NCI-H2029 (cell line): ENCODE measurements at regions not wholly inside any gene's neighbourhood (a gene's known extent, or its start where the extent isn't known, plus 50 kb on each side); places are given as distances from the start of the nearest gene placed in this dataset.

ENCODE experiments used
- DNase-seq: peaks from one replicate; lab custom pipeline; 2025; lab: John Stamatoyannopoulos, UW

DNA sequence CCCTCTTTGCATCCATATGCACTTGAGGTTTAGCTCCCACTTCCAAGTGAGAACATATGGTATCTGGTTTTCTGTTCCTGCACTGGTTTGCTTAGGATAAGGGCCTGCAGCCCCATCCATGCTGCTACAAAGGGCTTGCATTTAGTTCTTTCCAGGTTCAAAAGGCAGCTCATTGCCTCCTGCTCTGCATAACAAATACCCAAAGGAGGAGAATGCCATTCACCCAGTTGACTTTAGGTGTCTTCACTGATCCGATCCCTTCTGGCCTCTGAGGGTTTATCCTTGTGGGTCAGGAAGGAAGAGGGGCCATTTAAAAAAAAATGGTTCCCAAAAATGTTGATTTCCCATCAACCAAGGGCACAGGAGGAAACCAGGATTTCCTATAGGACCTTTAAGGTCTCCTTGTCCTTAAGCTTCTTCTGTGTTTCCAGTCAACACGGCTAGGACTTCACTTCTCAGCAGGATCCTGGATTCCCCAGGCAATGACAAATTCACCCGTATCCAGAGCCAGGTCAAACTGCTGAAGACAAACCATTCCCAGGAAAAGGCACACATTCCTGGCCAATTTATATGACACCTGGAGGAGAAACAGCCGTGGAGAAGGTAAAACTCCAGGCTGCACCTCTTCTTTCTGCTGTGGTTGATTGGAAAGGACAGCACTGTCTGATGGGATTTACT is 447.7 kb upstream of the CDH4 start:
- no peak for DNase-seq

DNA sequence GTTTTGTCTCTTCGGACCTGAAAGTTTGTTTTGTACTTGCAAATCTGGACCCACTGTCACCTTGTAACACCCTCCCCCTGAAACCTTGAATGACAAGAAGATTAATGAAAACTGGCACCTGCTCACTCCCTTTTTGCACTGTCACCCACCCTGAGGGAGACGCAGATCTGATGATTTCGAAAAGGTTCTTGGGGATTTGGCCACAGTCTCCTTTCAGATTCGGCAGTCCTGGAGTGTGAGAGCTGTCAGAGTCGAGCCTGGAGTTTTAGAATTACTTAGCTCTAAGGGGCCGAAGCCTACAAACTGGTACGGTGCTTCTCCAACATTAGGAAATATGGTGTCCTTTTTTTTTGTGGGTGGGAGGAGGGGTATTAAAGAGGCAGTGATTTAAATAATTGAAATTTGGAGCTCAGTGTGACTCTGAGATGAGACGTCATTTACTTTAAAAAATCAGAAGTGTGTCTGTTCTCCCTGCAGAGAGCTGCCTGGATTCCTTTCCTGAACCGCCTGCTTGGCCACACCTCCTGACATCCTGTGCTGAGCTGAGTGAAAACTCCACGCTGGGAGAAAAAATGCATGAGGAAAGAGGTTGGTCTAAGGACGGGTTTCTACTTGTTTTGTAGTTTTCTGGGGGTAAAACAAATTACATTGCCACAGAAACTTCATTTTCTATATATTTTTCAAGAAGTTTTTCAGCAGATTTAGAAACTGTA is 447.0 kb upstream of the CDH4 start:
- no peak for DNase-seq

DNA sequence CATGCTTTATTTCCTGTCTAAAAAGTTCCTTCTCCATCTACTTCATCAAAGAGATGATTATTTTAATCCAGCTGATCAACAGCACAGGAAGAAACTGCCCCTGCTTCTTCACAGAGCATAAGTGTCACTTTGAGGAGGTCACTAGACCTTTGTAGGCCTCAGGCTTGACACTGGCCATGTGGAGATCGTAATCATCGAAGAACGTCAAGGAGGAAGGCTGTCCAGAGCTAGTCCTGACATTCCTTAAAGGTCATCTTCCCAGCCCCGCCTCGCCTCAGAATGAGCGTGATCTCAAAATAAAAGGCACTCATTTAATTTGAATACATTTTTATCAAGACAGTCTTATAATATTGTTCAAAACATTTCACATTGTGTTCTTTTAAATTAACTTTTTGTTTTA is 445.7 kb upstream of the CDH4 start:
- no peak for DNase-seq

DNA sequence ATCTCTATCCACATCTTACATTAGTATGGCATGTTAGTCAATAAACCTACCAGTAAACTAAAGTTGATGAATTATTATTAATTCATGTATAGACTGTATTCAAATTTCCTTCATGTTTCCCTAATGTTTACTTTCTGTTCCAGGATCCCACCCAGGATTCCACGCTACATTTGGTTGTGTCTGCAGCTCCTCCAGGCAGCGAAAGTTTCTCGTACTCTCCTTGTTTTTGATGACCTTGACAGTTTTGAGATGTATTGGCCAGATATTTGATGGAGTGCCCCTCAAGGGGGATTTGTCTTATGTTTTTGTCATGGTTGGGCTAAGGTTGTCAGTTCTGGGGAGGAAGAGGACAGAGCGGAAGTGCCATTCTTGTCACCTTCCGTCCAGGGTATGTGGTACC is 445.2 kb upstream of the CDH4 start:
- DNase-seq: no peak

DNA sequence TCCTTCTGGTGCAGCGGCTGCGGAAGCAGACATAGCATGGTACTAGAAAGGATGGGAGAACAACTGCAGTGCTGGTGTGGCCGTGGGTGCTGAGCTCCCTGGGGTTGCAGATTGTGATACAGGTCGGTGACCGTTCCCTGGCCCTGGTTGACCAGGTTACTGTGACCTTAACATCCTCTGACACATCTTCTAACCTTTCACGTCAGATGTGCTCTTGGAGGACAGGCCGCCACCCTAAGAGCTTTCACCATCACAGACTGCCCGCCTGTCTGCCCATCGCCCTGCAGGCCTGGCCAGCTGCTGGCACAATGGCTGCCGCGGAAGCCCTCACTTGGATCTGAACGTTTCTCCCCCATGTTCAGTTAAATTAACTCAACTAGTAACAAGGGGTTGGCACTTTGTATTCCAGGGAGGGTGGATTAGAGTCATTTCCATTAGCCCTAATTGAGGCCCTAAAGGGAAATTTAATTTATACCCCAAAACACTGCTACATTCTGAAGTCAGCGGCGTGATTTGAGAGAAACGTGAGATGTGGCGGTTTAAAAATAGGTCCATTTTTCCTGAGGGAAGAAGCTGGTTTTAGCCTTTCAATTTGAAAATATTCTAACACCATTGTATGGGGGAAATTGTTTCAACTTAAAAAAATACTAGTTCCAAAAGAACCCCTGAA is 443.9 kb upstream of the CDH4 start:
- DNase-seq: no peak

DNA sequence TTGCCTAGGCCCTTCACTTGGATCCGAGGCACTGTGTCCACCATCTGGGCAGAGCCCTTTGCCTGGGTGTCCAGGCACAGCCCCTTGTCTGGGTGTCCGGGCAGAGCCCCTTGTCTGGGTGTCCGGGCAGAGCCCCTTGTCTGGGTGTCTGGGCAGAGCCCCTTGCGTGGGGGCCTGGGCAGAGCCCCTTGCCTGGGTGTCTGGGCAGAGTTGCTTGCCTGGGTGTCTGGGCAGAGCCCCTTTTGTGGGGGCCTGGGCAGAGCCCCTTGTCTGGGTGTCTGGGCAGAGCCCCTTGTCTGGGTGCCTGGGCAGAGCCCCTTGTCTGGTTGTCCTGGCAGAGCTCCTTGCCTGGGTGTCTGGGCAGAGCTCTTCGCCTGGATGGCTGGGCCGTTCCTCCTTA is 443.4 kb upstream of the CDH4 start:
- DNase-seq: no peak

DNA sequence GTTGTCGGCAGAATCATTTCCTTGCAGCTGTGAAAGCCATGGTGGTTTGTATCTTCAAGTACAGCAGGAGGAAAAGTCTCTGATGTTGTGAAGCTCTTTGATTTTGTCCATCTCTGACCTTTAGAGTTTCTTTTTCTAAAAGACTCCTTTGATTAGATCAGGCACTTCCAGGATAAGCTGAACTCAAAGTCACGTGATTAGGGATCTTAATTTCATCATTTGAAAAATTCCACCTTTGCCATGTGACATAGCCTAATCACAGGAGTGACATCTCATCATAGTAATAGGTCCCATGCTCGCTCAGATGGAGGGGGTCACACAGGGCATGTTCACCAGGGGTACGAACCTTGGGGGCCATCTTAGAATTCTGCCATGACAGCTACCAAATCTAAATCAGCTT is 441.5 kb upstream of the CDH4 start:
- DNase-seq: no peak

DNA sequence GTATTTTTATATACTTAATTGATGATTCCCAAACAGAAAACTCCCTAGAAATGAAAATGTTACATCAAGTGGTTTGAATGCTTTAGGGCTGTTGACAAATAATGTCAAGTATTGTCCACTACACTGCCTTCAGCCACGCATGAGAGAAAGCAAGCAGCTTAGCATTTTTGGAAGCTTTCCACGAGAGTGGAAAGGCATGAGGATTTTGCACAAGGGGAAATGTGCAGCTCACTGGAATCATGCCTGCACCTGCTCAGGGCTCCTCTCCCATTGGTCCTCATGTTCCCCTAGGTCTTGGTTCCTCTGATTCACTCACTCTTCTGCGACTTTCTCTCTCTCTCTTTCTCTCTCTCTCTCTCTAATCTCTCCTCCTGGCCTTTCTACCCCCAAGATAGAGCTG is 439.5 kb upstream of the CDH4 start:
- no peak for DNase-seq

DNA sequence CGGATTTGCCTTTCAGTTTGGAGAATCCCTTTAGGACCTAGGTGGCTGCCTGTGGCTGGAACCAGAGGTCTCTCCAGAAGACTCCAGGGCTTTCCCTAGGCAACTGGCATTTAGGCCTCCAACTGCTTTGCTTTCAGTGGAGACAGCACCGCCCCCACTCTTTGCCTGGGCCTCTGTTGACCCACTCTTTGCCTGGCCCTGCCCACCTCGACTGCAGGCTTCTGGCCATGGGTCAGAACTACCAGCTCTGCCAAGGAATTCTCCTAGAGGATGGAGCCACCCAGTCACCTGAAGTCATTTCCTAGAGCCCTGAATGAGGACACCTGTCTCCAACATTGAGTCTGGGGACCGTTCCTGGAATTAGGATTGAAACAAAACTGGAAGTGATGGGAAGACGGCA is 439.0 kb upstream of the CDH4 start:
- DNase-seq: no peak

DNA sequence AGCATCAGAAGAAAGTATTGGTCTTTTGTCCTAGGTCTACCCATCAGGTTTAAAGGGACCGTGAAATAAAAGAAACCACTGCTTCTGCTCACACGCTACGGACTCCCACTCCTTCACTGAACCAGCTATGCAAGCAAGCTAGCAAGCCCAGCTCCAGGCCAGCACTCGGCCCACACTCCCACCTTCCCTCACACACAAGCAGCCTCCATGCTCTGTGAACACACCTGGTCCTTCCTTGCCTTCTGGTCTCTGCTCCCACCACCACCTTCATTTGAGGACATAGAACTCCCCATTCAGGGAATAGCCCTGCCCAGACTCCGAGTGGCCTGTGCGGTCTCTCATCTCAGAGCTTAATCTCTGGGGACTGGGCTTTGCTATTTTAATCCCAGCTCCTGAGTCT is 436.4 kb upstream of the CDH4 start:
- DNase-seq: no peak

DNA sequence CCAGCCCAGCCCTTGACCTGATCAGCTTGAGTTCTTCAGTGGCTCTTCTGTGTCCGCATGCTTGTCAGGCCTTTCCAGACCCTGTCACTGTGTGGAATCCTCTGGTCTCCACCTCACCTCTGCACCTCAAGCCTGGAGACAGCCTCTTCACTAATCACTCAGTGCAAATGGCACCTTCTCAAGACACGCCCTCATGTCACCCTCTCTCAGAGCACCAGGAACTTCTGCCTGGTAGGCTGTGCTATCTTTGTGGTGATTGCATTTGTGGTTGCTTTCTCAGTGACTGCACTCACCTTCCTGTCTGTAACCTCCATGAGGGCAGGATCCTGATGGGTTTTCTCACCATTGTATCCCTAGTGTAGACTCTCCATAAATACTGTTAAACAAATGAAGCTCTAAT is 435.2 kb upstream of the CDH4 start:
- DNase-seq: no peak

DNA sequence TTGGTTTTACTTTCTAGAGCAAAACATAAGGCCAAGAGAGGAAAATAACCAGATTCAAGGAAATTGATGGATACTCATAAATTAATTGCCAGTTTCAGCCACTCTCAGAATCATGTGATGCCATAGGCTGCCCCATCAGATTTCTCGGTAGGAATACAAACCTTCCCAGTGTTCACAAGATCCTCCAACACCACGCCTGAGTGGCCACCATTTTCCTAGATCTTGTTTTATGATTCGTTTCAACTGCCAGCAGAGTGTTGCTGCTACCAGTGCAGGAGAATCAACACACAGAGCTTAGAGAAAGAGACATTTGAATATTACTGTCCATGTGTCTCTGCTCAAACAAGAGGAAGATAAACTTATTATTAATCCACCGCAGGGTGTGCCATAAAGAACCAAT is 434.2 kb upstream of the CDH4 start:
- no peak for DNase-seq

DNA sequence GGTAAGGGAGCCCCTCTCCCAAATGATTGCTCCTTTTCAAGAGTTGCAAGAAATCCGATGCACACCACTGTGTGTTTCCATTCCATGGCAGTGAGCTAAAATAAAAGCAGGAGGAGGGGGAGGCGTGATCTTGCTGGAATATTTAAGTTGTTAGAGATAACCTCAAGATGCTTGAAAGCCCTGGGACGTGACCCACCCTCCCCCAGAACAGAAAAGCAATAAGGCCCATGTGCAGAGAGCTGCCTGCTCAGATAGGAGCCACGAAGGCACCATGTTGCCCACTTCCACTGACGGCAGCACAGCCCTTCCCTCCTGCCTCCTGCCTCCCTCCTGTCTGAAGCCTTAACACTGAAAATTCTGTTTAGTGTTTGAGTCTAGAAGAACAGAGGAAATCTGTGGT is 432.6 kb upstream of the CDH4 start:
- no peak for DNase-seq

DNA sequence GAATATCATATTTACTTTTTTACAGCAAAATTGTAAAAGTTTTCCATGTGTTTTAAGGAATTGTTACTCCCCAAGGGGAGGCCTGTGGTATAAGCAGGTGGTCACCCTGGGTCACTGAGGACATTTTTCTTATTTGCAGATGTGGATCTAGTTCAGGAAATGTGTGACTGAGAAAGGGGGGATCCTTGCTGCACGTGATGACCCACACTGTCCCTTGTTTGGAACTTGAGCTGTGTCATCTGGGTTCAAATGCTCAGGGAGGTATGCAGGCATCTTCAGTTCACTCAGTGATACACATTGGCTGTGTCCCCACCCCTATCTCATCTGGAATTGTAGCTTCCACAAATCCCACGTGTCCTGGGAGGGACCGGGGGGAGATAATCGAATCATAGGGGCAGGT is 431.9 kb upstream of the CDH4 start:
- no peak for DNase-seq

DNA sequence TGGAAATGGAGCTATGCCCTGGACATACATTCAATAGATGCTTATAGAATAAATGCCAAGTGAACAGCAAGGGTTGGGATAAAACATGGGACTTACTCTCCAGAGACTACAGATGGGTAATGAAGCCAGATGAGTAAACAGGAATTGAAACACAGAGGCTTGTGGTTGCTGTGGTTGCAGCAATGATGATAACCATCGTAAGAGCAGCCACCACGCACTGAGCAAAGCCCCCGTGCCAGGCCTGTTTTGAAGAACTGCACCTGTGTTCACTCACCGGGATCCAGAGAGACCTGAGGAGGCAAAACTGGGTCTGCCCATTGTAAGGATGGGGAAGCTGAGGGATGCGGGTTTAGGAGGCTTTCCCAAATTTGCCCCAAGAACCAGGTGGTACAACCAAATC is 431.1 kb upstream of the CDH4 start:
- no peak for DNase-seq

DNA sequence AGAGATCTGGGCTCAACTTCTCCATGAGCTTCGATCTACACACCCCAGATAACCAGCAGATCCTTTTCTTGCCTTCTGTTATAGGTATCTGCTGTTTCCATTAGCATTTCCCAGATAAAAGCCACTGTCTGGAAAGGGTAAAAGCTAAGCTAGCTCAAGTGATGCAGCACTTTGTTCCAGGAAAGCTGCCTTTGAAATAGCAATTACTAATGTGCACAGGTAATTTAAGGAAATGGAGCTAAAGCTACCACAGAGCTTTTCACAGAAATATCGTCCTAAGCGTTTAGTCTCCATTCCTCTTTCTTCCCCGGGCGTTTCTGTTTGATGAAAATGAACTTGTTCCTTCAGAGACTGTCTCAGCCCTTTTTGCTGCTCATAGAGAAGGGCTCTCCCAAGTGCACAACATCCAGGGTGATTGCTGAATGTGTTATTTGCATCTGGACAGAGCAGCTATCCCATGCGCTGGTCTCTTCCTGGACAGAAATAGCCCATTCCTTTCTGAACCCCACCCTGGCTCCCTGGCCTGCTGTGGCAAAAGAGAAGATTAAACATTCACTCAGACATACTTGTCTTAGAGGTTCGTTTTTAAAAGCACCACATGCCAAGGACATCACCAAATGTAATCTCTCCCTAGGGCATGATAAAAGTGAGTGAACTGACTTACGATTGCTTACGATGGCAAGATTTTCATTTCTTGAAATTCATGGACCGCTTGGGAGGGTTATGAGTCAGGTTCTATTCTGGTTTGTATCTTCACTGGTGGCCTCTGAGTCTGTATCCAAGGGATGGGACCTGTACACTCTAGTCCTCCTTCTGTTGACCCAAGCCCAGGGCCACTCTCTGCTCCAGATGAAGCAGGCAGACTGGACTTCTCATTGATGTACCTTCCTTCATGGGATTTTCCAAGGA is 429.1 kb upstream of the CDH4 start:
- DNase-seq: no peak

DNA sequence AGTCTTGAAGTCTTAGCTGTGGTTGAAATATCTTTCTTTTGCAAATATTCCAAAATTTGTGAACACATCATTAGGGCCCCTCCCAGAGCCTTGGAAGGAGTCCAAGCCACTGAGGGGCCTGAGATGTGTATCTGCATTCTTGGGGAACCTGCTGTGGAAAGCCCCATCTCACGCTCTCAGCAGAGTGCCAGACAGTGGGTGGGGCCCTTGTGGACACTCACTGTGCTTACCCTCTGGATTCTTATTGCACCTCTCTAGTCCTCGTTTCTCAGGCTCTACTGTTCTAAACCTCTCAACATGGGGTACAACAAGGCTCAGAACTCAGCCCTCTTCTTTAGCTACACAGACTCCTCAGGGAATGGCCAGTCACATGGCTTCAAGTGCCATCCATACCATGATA is 416.2 kb upstream of the CDH4 start:
- DNase-seq: no peak

DNA sequence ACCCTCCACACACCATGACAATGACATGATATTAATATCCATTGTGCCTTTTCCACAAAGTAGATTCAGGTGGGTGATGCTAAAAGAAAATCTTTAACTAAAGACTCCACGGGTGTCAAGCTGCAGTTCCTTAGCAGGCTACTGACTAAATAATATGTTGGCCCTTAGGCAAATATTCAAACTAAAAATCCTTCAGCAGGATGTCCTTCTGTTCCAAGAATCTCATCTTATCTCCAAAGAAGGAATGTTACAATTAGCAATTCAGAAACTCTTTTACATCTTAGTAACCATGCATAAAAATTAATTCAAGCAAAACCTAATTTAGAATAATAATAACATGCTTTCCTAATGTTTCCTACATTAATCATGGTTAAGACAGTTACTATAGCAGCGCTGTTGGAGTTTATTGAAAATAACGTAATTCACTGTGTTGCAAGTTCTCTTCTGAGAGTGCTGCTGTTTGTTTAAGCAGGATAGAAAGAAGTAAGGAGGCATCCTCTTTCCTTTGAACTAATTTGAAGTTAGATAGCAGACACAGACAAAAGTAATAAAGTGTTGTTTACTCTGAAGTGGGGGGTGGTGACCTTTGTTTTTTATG is 414.8 kb upstream of the CDH4 start:
- no peak for DNase-seq

DNA sequence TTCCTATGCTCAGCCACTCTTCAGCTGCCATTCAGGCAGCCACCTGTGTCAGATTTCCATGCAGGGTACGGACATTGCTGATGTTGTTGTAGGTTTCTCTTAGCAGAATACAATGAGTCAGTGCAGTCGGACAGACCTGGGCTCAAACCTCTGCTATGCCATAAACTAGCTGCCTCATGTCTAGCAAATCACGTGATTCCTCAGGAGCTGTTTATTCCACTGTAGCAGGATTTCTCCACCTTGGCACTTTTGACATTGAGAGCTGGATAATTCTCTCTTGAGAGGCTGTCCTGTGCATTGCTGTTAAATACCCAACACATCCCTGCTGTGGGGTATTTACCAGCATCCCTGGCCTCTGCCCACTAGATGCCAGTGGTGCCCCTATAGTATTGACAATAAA is 413.8 kb upstream of the CDH4 start:
- no peak for DNase-seq

DNA sequence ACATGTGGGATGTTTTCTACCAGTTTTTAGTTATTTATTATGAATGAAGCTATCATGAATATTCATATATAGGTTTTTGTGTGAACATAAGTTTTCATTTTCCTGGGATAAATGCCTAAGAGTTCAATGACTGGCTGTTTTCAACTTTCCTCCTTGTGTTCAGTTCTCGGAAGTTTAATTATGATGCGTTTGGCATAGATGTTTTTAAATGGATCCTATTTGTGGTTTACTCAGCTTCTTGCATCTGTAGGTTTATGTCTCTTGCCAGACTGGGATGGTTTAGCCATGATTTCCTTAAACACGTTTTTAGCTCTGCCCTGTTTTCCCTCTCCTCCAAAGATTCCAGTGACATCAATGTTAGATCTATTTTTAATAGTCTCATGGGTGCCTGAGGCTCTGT is 411.1 kb upstream of the CDH4 start:
- no peak for DNase-seq

DNA sequence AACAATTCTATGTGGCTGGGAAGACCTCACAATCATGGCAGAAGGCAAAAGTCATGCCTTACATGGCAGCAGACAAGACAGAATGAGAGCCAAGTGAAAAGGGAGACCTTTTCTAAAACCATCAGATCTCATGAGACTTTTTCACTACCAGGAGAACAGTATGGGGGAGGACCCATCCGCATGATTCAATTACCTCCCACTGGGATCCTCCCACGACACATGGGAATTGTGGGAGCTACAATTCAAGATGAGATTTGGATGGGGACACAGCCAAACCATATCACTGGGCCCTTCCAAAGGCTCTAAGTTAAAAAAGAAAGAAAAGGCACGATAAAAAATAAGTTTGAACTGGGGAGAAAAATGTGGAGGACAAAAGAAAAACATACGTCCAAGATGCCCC is 406.9 kb upstream of the CDH4 start:
- no peak for DNase-seq
